NCI-H1694 treated with DMSO at 0.1 percent for 48 hours (cell line): ENCODE measurements at regions not wholly inside any gene's neighbourhood (a gene's known extent, or its start where the extent isn't known, plus 50 kb on each side); places are given as distances from the start of the nearest gene placed in this dataset.

Experiments
- DNase-seq: peaks from one replicate; lab custom pipeline; 2025; lab: John Stamatoyannopoulos, UW

DNA sequence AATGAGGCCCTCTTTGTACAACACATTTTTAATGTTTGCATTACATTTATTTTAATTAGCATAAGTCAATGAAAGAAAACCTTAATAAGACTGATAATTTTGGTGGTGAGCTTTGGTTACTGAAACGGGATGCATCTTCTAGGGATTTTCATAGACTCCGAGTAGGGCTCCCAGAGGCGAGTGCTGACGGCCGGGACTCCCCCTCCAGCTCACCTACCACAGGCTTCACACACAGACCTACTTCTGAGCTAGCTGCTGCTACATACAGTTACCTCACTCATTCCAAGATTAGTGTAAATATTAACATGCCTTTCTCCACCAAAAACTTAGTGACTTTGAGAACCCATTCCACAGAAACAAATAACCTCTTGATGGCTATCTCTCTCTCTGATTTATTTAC lies 271.1 kb downstream of the GALR1 start:
- DNase-seq = no peak

DNA sequence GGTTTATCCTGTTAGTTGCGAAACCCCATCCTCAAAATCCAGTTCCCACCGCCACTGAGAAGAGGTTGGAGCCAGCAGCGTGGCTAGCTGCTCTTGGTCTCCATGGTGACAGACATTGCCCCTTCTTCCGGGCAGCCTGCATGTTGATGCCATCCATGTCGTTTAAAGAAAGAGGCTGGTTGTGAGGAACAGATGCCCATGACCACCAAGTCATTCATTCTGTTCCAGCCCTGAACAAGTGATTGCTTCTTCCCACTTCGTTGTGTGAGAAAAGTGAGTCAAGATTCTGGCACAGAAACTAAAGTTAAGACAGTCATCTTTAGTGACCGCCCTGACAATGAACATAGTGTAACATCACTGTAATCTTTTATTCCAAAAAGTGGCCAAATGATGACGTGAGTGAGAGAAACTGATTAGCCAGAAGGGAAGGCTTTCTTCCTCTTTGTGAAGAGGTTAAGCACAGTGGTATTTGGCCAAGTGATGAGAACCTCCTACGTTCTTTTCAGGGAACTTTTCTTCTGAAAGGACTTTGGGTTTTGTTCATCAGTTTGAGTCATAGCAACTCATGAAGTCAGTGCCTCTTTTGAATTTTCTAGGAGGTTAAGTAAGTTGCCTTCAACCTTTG lies 272.5 kb downstream of the GALR1 start:
- no peak for DNase-seq

DNA sequence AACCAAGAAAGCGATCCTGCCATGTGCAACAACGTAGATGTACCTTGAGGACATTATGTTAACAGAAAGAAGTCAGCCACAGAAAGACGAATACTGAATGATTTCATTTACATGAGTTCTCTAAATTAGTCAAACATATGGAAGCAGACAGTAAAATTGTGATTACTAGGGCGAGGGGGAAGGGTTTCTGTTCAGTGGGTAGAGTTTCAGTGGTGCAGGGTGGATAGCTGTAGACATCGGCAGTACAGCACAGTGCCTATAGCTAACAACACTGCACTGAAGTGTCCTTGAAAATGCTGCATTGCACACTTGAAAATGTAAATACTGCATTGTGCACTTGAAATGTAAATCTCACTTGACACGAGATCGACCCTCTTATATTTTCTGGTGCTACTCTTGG lies 275.3 kb downstream of the GALR1 start:
- no peak for DNase-seq

DNA sequence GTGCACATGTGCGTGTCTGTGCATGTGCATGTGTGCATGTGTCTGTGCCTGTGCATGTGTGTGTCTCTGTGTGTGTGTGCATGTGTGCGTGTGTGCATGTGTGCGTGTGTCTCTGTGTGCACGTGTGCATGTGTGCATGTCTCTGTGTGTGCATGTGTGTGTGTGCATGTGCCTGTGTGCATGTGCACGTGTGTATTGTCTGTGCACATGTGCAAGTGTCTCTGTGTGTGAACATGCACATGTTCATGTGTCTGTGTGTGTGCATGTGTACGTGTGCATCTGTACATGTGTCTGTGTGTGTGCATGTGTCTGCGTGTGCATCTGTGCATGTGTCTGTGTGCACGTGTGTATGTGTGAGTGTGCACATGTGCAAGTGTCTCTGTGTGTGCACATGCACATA lies 277.3 kb downstream of the GALR1 start:
- no peak for DNase-seq

DNA sequence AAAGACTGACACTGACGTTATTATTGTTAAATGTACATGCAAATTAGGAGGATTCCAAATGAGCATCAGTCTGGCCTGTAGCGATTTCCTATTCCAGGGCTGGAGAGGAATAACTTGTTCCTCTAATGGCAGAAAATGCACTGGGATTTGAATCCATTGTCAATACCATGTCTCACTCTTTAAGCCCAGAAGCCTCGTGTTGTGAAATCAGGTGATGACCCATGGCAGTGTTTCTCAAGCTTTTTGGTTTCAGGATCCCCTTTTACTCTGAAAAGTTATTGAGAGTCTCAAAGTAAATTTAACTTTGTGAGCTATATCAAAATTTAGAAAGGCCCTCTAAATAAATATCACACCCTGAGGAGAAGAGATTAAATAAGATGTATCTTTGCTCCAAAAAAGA lies 279.2 kb downstream of the GALR1 start:
- DNase-seq = no peak

DNA sequence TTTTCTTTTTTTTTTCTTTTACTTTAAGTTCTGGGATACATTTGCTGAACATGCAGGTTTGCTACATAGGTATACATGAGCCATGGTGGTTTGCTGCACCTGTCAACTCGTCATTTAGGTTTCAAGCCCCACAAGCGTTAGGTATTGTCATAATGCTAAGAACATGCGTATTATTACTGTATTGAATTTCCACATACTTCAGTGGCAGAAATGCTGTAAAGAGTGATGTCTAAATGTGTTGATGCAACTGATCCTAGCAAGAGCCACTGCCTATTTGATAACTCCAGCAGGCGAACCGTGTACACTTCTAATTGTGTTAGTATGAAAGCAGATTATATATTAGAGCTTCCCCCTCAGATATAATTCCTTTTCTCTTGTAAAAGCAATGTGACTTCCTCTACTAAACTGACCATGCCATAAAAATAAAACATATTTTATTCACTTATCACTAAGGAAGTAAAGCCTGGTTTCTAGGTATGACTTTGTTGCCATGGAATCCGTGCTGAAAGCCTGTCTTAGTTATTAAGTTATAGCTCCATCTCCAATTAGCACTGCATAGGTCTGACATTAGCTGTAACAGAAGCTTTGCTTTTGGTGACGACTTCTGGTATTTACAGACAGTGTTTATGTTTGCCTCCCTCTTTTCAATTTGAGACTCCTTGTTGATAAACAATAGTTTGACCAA lies 280.0 kb downstream of the GALR1 start:
- DNase-seq = no peak

DNA sequence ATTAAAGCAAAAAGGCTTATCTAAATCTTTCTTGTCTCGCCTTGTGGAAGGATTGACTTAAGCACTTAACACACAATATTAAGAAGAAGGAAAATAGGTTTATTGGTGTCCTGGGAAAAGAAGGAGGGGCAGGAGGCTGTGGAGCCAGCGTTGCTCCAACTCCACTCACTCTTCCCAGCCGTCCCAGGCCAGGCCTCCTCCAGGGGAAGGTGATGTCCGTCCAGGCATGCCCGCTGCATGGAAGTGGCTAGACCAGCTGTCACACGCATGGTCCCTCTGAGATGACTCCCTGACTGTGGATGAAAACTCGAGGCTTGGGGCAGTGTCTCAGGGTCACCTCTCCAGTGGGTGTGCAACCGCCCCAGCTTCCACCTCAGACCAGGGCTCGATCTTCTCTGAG lies 281.1 kb downstream of the GALR1 start:
- DNase-seq = no peak

DNA sequence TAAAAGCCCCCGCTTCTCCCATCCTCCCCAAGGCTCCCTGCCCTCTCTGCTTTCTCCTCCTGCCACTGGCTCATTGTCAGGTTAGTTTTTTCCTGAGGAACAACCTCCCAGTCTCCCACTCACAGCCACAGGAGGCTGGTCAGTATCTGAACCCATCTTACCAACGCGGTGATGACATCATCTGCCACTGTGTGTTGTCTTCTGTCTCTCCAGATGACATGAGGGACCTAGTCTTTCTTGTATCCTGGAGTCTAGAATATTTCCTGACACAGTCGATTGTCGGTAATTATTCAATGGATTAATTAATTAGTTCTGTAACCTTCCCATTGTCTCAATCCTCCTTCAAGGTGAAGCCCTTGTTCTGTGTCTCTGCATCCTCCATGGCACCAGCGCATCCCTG lies 290.2 kb downstream of the GALR1 start:
- no peak for DNase-seq

DNA sequence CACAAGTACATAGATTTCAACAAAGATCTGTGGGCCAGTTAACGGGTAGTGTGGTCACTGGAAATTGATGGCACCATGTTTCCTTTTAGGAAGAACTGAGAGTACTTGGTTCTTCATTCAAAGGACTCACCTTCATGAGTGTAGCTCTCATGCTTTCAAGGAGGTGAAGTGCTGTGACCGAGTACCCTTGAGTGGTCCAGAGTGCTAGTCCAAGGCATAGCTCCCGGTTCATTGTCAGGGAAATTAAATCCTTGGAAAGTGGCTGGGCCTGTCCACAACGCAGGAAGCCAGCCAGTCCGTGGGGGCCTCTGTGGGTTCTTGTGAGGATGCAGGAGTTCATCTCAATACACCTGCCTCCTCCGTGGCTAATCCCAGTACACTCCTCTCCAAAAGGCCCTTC lies 295.1 kb downstream of the GALR1 start:
- DNase-seq = no peak

DNA sequence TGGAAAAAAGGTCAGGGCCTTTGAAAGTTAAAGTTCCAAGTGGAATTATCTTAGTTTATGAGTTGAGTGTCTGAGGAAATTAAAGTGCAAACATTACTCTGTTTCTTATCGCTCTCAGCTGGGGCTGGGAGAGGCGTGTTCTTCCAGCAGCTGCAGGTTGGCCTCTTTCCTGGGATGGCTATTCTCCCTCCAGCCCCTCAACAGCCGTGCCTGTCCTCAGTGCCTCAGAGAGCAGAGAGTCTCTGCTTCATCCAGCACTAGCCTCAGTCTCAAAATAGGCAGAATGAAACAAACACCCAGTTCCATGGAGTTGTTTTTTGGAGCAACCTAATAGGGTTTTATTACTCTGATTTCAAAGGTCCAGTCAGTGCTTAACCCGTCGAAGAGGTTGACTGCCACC lies 298.1 kb downstream of the GALR1 start:
- DNase-seq = no peak

DNA sequence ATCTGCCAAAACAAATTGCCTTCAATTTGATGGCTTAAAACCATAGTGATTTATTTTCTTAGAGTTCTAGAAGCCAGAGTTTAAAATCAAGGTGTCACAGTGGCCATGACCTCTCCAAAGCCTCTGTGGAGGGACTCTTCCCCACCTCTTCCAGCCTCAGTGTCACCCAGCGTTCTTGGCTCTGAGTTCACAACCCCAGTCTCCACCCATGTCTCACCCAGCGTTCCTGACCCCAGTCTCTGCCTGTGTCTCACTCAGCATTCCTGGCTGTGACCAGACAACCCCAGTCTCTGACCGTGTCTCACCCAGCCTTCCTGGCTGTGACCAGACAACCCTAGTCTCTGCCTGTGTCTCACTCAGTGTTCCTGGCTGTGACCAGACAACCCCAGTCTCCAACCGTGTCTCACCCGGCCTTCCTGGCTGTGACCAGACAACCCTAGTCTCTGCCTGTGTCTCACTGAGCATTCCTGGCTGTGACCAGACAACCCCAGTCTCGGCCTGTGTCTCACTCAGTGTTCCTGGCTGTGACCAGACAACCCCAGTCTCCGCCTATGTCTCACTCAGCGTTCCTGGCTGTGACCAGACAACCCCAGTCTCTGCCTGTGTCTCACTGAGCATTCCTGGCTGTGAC lies 299.3 kb downstream of the GALR1 start:
- no peak for DNase-seq

DNA sequence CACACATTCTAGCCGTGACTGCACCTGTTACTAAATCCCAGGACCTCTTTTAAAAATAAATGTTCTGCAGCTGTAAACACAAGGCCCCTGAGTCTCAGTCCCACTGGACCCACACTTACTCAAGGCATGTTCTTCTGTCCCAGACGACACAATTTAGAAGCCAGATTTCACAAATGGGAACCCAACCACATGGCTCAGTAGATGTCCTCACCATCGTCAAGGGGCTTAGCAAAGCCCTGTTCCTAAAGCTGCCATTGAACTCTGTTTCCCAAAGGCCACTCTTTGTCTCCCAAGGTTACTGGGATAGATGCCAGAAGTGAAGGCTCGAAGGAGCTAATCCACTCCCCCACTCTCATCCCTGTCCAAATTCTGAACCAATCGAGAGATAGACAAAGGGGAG lies 301.0 kb downstream of the GALR1 start:
- DNase-seq = no peak

DNA sequence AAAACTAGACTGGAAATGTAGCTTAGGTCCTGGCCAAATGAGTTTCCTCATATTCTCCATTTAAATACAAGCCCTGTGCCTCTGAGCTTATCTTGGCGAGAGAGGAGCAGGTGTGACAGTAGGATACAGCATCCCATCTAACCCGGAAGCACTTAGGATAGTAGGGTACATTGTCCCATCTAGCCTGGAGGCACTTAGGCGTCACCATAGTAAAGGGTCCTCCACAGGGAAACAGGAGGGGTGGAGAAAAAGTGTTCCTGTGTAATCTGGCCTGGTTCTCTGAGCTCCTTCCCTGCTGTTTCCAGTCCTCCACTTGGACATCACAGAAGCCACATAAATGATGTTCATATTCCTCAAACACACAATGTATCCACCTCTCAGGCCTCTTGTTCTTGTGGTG lies 301.4 kb downstream of the GALR1 start:
- no peak for DNase-seq

DNA sequence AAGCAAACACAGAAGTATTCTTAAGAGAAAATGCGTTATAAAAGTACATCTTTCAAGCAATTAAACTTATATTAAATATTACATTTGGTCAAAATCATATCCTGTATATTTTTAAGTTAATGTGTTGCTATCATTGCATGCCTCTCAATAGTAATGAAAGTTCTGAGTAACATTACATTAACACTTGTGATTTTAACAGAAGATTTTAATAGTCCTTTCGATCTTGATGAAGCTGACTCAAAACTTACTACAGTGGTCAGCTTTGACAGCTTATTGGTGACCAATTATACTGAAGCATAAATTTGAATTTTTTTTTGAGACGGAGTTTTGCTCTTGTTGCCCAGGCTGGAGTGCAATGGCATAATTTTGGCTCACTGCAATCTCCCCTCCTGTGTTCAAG lies 303.3 kb downstream of the GALR1 start:
- no peak for DNase-seq

DNA sequence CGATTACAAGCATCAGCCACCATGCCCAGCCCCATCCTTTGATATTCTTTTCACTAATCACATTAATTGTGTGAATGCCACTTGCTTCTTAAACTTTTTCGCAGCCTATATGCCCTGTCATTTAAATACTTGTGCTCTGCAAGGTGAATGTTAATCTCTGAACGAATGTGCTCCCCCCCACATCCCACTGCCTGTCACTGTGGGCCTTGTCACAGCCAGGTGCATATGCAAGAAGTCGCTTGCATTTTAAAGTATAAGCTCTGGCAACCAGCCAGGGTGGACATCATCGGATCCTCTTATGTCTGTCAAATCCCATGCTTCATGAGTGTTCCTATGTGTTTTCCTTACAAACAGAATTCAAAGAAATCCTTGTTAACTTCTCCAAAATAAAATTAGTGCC lies 304.4 kb downstream of the GALR1 start:
- DNase-seq = no peak

DNA sequence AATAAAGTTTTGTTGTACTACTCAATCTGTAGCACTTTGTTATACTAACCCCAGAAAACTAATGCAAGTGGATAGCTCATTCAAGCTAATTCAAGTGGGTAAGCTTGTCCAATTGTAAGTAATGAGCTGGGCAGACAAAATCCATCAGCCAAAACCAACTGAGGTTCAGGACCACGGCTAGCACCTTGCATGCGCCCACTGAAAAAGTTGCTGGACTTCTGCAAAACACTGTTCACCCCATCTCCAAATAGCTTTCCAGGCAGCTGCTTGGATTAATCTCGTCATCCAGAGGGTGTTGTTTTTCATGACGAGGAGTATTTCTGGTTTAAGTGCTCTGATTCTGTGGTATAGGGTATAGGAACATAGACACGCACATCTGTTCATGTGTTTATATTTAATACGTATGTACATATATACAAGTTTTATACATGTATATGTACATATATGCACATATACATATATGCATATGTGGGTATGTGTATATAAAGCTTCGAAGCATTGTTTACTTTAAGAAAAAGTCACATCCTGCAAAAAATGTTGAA lies 307.5 kb downstream of the GALR1 start:
- DNase-seq = no peak

DNA sequence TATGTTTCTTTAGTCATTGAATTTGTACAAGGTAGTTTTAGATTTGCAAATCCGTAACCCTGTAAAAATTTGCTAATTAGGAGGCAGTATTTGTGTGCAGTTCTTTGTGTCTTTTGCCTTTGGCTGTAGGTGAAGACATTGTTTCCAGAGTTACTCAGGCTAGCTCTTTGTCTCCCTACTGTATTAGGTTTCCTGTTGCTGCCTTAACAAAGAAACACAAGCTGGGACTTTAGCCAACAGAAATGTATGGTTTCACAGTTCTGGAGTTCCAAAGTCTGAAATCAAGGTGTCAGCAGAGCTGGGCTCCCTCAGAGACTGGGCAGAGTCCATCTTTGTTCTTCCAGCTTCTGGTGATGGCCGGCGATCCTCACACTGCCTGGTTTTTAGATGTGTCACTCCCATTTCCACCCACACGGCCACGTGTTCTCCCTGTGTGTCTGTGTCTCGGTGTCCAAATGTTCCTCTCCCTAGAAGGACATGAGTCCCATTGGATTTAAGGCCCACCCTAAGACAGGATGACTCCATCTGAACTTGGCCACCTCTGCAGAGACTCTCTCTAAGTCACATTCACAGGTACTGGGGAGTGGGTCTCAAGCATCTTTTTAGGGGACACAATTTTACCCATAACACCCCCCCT lies 309.7 kb downstream of the GALR1 start:
- DNase-seq = no peak

DNA sequence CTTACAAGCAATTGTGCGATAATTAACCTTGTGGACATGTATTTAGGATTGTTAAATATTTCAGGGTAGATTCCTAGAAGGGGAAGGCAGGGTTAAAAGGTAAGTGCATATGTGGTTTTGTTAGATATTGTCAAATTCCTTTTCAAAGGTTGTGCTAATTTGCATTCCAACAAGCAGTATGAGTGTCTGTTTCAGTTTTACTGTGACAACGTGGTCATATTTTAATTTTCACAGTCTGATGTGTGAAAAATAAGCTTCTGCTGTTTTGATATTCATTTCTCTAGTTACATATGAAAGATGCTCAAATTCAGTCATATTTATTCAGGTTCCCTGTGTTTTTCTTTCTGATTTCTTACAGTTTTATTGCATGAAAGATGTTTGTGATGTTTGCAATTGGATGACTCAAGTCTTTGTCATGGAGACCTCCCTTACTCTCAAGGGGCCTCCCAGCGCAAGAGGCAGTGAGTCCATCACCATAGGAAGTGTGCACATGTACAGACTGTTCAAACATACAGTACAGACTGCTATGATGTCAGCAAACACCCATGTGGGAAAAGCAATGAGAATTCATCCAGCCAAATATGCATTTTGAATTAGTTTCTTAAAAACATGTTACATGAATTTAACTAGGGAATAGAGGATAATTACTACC lies 310.8 kb downstream of the GALR1 start:
- DNase-seq = no peak

DNA sequence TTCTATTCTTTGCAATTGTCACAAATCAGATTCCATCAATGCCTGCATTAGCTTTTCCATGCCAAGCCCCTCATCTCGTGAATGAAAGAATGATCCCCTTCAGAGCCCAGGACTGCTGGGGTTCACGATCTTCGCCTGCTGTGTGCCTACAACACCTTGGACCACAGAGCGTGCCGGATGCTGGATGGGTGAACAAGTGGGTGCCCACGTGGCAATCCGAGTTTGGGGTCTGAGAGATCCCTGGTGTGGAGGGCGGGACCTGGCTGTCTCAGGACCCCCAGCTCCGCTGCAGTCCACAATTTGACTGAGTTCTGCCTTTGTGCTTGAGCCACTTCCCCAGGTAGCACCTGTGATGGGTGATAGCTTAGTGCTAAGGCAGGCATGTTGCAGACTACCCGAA lies 317.0 kb downstream of the GALR1 start:
- no peak for DNase-seq

DNA sequence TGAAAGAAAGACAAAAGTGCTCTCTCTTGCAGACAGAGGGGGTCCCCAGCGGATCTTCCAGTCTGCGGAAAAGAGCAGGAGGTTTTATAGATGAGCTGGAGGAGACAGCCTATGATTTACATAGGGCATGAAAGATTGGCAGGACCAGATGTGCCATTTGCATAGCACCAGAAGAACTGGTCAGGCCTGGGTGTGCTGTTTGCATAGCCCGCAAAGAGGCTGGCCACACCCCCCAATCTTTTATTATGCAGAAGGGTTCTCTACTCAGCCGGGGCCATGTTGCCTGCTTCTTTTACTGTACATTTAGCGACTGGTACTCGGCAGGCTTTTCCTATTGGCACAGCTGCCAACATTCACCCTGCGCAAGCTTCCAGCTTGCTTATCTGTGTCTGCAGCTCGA lies 317.6 kb downstream of the GALR1 start:
- no peak for DNase-seq

DNA sequence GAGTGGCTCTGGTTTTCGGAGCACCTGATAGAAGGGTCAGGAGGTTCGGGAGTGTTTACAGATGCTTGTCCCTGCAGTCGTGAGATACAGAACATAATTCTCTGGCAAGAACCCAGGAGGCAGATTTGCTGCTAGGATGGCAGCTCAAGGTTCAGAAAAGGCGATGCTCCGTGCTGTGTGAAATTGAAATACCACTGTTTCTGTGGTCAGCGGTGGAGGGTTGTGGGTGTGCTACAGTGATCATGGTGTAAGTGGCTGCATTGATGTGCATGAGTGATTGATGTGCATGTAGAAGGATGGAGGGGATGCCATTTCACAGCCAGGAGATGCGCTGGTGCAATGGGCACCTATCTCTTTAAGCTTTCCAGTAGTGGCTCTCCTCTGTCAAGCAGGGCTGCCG lies 322.1 kb downstream of the GALR1 start:
- DNase-seq = no peak

DNA sequence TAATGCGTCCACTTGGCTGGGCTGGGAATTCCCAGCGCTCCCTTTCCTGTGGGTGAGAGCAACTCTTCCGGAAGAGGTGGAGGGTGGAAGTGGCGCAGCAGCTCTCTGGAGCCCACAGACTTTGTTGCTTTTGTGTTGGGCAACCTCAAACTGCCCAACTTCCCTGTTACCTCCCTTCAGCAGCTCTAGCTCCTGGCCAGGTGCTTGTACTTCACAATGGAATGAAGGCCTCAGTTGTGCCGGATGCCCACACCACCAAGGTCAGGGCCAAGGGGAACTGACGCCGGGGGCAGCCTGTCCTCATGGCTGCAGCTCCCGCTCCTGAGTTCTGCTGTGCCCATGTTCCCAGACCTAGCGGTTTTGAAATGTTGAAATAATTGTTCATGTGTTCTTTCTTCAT lies 322.9 kb downstream of the GALR1 start:
- no peak for DNase-seq

DNA sequence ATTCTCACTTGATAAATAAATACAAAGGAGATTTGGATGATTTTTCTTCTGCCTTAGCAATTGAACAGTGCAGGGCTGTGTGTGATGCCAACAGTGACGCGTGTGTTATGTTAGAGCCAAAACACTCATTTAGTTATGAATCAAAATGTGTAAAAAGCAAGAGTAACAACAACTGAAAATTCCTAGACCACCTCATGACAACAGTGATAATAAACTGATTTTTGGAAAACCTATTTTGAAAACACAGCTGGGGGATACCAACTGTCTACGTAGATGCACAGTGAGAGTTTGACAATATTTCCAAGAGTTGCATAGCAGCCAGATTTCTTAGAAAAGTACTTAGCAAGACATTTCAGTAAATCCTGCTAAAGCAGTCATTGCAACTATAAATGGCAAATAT lies 323.9 kb downstream of the GALR1 start:
- DNase-seq = no peak
